Caco-2 (cell line): ENCODE measurements at regions not wholly inside any gene's neighbourhood (a gene's known extent, or its start where the extent isn't known, plus 50 kb on each side); places are given as distances from the start of the nearest gene placed in this dataset.

Experiments
- BruUV-seq: library from RNA; stranded (reverse); fragments of 400-500 nt; replicated peaks from 2 replicates; lab custom pipeline; 2021; lab: Mats Ljungman, UMichigan
- CTCF ChIA-PET: fragments of 300-600 bp; sonication (Branson Sonifier 250); formaldehyde crosslinking; loops from one replicate; lab custom pipeline; 2022; ENCODE audit warnings: antibody characterized with exemption; lab: Charles Lee
- POLR2A ChIA-PET: fragments of 300-600 bp; sonication (Branson Sonifier 250); formaldehyde crosslinking; loops from one replicate; lab custom pipeline; 2022; ENCODE audit warnings: antibody characterized with exemption; lab: Charles Lee
- DNase-seq, 2 experiments: peaks; one replicate each; pipeline versions ENCODE4 v3.0.0 to v3.0.0-alpha.2; 2020 to 2022
- H3K27me3 ChIP-seq: replicated peaks from 2 replicates; pipeline ENCODE4 v1.6.0; 2011; ENCODE audit warnings: low read length; ENCODE audit not compliant: control insufficient read depth, insufficient read depth
- H3K36me3 ChIP-seq: 2 replicates; pipeline ENCODE4 v1.5.1; 2011; ENCODE audit warnings: low read length; ENCODE audit not compliant: control insufficient read depth, insufficient read depth
- H3K4me1 ChIP-seq: fragments of 250-450 bp; sonication (Bioruptor Pico); 2 replicates; pipeline ENCODE4 v1.5.1; 2020; ENCODE audit warnings: mild to moderate bottlenecking
- H3K4me3 ChIP-seq: 2 replicates; pipeline ENCODE4 v1.5.1; 2011; ENCODE audit warnings: low read depth, mild to moderate bottlenecking, control low read depth, low read length
- H3K9me3 ChIP-seq: fragments of 250-450 bp; sonication (Bioruptor Pico); 2 replicates; pipeline ENCODE4 v1.5.1; 2020; ENCODE audit warnings: mild to moderate bottlenecking, moderate library complexity
- H3K27ac Mint-ChIP-seq: one replicate; pipeline ENCODE4 v1.8.0; 2022; ENCODE audit warnings: mixed read lengths; ENCODE audit not compliant: unreplicated experiment
- H3K27me3 Mint-ChIP-seq: one replicate; pipeline ENCODE4 v1.8.0; 2022; ENCODE audit warnings: mixed read lengths; ENCODE audit not compliant: insufficient read depth, unreplicated experiment
- H3K36me3 Mint-ChIP-seq: one replicate; pipeline ENCODE4 v1.8.0; 2022; ENCODE audit warnings: mild to moderate bottlenecking, mixed read lengths; ENCODE audit not compliant: insufficient read depth, unreplicated experiment
- H3K4me1 Mint-ChIP-seq: one replicate; pipeline ENCODE4 v1.8.0; 2022; ENCODE audit warnings: low read depth, mixed read lengths; ENCODE audit not compliant: unreplicated experiment
- H3K4me3 Mint-ChIP-seq: one replicate; pipeline ENCODE4 v1.8.0; 2022; ENCODE audit warnings: mild to moderate bottlenecking, moderate library complexity, mixed read lengths; ENCODE audit not compliant: unreplicated experiment
- H3K9me3 Mint-ChIP-seq: one replicate; pipeline ENCODE4 v1.8.0; 2022; ENCODE audit warnings: mixed read lengths; ENCODE audit not compliant: unreplicated experiment
- CTCF ChIP-seq, 2 experiments: fragments of 200-600 bp in 1 of 2; IDR thresholded peaks; 1 replicate in 1 of 2; 2 replicates in 1 of 2; pipeline versions ENCODE4 v1.5.1 to v1.8.0; 2011 to 2022; ENCODE audit warnings: antibody characterized with exemption in 1 of 2, control low read depth in 1 of 2, inconsistent platforms in 1 of 2, low read depth in 1 of 2, low read length in 1 of 2, mild to moderate bottlenecking in 1 of 2, moderate library complexity in 1 of 2; ENCODE audit not compliant: insufficient read depth in 1 of 2, severe bottlenecking in 1 of 2, unreplicated experiment in 1 of 2
- intact Hi-C: fragments of 100-400 bp; cut with micrococcal nuclease; formaldehyde crosslinking; loops from one replicate; pipeline ENCODE4 v1.10.0; 2022; ENCODE audit not compliant: unreplicated experiment

GRCh38 chr1:234839663-234840062, 229.7 kb upstream of the IRF2BP2 start:
- H3K9me3 Mint-ChIP-seq: no peaks in the 10 kb centered on the region
- H3K27ac Mint-ChIP-seq: no peak overlapping the region
- Histone ChIP-seq H3K9me3 (no peaks in the 10 kb centered on the region), H3K4me3 (no peak overlapping the region), H3K36me3 (no peaks in the 10 kb centered on the region), H3K4me1 (no peaks in the 10 kb centered on the region), H3K27me3 (no peaks in the 10 kb centered on the region)
- TF ChIP-seq CTCF (IDR thresholded peaks at IDR 0.05; ENCODE audit: insufficient read depth in 1 of 2, low read depth in 1 of 2, low read length in 1 of 2, severe bottlenecking in 1 of 2, unreplicated experiment in 1 of 2): no peak
- H3K36me3 Mint-ChIP-seq: no peaks in the 10 kb centered on the region
- H3K27me3 Mint-ChIP-seq: no peaks in the 10 kb centered on the region
- intact Hi-C loops: no loop called here
- ChIA-PET POLR2A (no interaction called here), CTCF (no interaction called here)
- H3K4me1 Mint-ChIP-seq: no peaks in the 10 kb centered on the region
- H3K4me3 Mint-ChIP-seq: no peak overlapping the region
- DNase-seq: no peak
- BruUV-seq: no TSS peak

GRCh38 chr1:234838820-234839219, 228.8 kb upstream of the IRF2BP2 start:
- Histone ChIP-seq H3K9me3 (no peaks in the 10 kb centered on the region), H3K4me3 (no peak overlapping the region), H3K27me3 (no peaks in the 10 kb centered on the region), H3K36me3 (no peaks in the 10 kb centered on the region), H3K4me1 (no peaks in the 10 kb centered on the region)
- H3K36me3 Mint-ChIP-seq: no peaks in the 10 kb centered on the region
- no peak overlapping the region for H3K27ac Mint-ChIP-seq
- ChIA-PET CTCF (interaction anchor here (0.6 kb wide), 1 partner anchor 263 kb away, joined by 3 read pairs; no protein-coding TSS in a partner anchor), POLR2A (no interaction called here)
- no peaks in the 10 kb centered on the region for H3K4me1 Mint-ChIP-seq
- no peak for DNase-seq
- H3K9me3 Mint-ChIP-seq: no peaks in the 10 kb centered on the region
- no peak for TF ChIP-seq CTCF (IDR thresholded peaks at IDR 0.05; ENCODE audit: insufficient read depth in 1 of 2, low read depth in 1 of 2, low read length in 1 of 2, severe bottlenecking in 1 of 2, unreplicated experiment in 1 of 2)
- intact Hi-C loops: no loop called here
- BruUV-seq: no TSS peak
- no peak overlapping the region for H3K4me3 Mint-ChIP-seq
- H3K27me3 Mint-ChIP-seq: no peaks in the 10 kb centered on the region

- Histone ChIP-seq H3K4me1 (no peaks in the 10 kb centered on the region), H3K4me3 (no peak overlapping the region), H3K27me3 (no peaks in the 10 kb centered on the region), H3K9me3 (no peaks in the 10 kb centered on the region), H3K36me3 (no peaks in the 10 kb centered on the region)
- H3K9me3 Mint-ChIP-seq: no peaks in the 10 kb centered on the region
- no peak overlapping the region for H3K27ac Mint-ChIP-seq
- ChIA-PET POLR2A (no interaction called here), CTCF (no interaction called here)
- no peaks in the 10 kb centered on the region for H3K4me1 Mint-ChIP-seq
- DNase-seq: no peak
- no peak for TF ChIP-seq CTCF (IDR thresholded peaks at IDR 0.05; ENCODE audit: insufficient read depth in 1 of 2, low read depth in 1 of 2, low read length in 1 of 2, severe bottlenecking in 1 of 2, unreplicated experiment in 1 of 2)
- no TSS peak for BruUV-seq
- intact Hi-C loops: no loop called here
- H3K27me3 Mint-ChIP-seq: no peaks in the 10 kb centered on the region
- no peak overlapping the region for H3K4me3 Mint-ChIP-seq
- no peaks in the 10 kb centered on the region for H3K36me3 Mint-ChIP-seq
These were observed 228.2 kb upstream of the IRF2BP2 start for GRCh38 chr1:234838182-234838581.
